Left lung (tissue), 4 donors: ENCODE measurements at regions not wholly inside any gene's neighbourhood (a gene's known extent, or its start where the extent isn't known, plus 50 kb on each side); places are given as distances from the start of the nearest gene placed in this dataset.

Experiments
- ATAC-seq: fragments of 200-7000 bp; cut with Tn5 transposase; one replicate; pipeline ENCODE4 v1.9.1; 2020; ENCODE audit warnings: moderate library complexity
- DNase-seq, 4 donors: peaks; one replicate each; pipeline ENCODE4 v3.0.0-alpha.2; 2013 to 2020
- H3K27ac ChIP-seq, 2 donors: fragments of 200-600 bp; sonication (generic) in 1 of 2; one replicate each; pipeline versions ENCODE4 v1.5.0 to v1.8.0; 2020 to 2021
- H3K27me3 ChIP-seq, 2 donors: fragments of 200-600 bp; sonication (generic) in 1 of 2; one replicate each; pipeline versions ENCODE4 v1.5.0 to v1.8.0; 2020 to 2021
- H3K36me3 ChIP-seq, 2 donors: fragments of 200-600 bp; sonication (generic) in 1 of 2; one replicate each; pipeline versions ENCODE4 v1.5.0 to v1.8.0; 2020 to 2021
- H3K4me1 ChIP-seq, 2 donors: fragments of 200-600 bp; one replicate each; pipeline ENCODE4 v1.8.0; 2021
- H3K4me3 ChIP-seq, 2 donors: fragments of 200-600 bp; sonication (generic) in 1 of 2; one replicate each; pipeline versions ENCODE4 v1.5.0 to v1.8.0; 2020 to 2021; ENCODE audit warnings: mild to moderate bottlenecking in 1 of 2
- H3K9me3 ChIP-seq, 2 donors: fragments of 200-600 bp; sonication (generic) in 1 of 2; one replicate each; pipeline versions ENCODE4 v1.5.0 to v1.8.0; 2020 to 2021
- CTCF ChIP-seq, 2 donors: fragments of 200-600 bp; sonication (generic) in 1 of 2; IDR thresholded peaks; one replicate each; pipeline versions ENCODE4 v1.5.0 to v1.8.0; 2021; ENCODE audit warnings: antibody characterized with exemption in 2 of 2
- intact Hi-C, 2 donors: fragments of 100-400 bp; cut with DNase I; formaldehyde crosslinking; loops; one replicate each; pipeline versions ENCODE4 v1.11.2 to v1.14.2; 2022
- donor health status: DM: no; HTN: yes; CAD: no.
- donor health status: DM: no; HTN: no; CAD: no.

- TF ChIP-seq CTCF (IDR thresholded peaks at IDR 0.05): no peak
- intact Hi-C loops: no loop called here
- Histone ChIP-seq H3K27me3 (no peaks in the 10 kb centered on the region), H3K4me3 (no peak overlapping the region), H3K4me1 (no peaks in the 10 kb centered on the region), H3K36me3 (no peaks in the 10 kb centered on the region), H3K9me3 (peaks cover 0 to 3% of the 10 kb centered on the region in 2 donors), H3K27ac (no peak overlapping the region)
- DNase-seq: no peak
- ATAC-seq: no peak
Measured at GRCh38 chr3:162224746-162225145, 728.1 kb downstream of the OTOL1 start.

DNA sequence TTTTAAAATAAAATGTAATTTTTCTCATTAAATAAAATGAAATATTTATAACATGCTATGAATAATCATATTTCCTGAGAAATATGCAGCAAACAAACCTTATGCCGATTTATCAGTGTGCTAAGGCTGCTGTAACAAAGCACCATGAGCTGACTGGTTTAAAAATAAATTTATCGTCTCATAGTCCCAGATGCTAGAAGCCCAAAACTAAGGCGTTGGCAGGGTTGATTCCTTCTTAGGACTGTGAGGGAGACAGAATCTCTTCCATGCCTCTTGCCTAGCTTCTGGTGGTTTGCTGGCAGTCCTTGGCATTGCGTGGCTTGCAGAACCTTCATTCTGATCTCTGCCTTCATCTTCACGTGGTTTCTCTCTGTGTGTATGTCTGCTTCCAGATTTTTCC, 740.3 kb downstream of the OTOL1 start:
- Histone ChIP-seq H3K4me3 (no peak overlapping the region), H3K4me1 (no peaks in the 10 kb centered on the region), H3K27me3 (no peaks in the 10 kb centered on the region), H3K27ac (no peak overlapping the region), H3K9me3 (peaks cover 0 to 4% of the 10 kb centered on the region in 2 donors), H3K36me3 (no peaks in the 10 kb centered on the region)
- intact Hi-C loops: no loop called here
- DNase-seq: no peak
- TF ChIP-seq CTCF (IDR thresholded peaks at IDR 0.05): no peak
- no peak for ATAC-seq

GRCh38 chr3:162250782-162251181, 754.2 kb downstream of the OTOL1 start:
- Histone ChIP-seq H3K27me3 (no peaks in the 10 kb centered on the region), H3K4me1 (no peaks in the 10 kb centered on the region), H3K36me3 (no peaks in the 10 kb centered on the region), H3K9me3 (peaks cover 0 to 8% of the 10 kb centered on the region in 2 donors), H3K4me3 (no peak overlapping the region), H3K27ac (no peak overlapping the region)
- DNase-seq: no peak
- no peak for TF ChIP-seq CTCF (IDR thresholded peaks at IDR 0.05)
- no peak for ATAC-seq
- intact Hi-C loops: no loop called here

GRCh38 chr3:162262129-162262528, 765.5 kb downstream of the OTOL1 start:
- no peak for ATAC-seq
- TF ChIP-seq CTCF (IDR thresholded peaks at IDR 0.05): no peak
- H3K4me1 ChIP-seq: no peaks in the 10 kb centered on the region
- H3K4me3 ChIP-seq: no peak overlapping the region
- no peaks in the 10 kb centered on the region for H3K36me3 ChIP-seq
- DNase-seq: no peak
- no peaks in the 10 kb centered on the region for H3K9me3 ChIP-seq
- intact Hi-C loops: no loop called here
- H3K27ac ChIP-seq: no peak overlapping the region
- no peaks in the 10 kb centered on the region for H3K27me3 ChIP-seq

DNA sequence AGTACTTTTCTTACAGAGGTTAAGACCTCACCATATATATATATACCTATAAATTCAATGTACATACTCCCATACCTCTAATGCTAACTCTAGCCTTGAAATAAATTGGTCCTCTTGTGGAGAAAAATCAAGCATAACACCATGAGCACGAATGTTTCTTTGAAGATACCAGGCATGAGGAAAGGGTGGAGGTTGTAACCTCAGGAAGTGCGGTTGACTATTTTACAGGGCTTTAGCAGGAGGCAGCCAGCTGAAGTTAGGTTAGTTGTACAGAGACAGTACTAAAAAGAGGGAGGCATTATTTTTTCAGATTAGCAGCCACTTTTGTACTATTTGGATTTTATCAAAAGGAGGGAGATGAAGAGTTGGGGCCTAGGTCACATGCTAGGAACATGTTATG, 767.0 kb downstream of the OTOL1 start:
- H3K4me1 ChIP-seq: no peaks in the 10 kb centered on the region
- no peak for ATAC-seq
- no peak for TF ChIP-seq CTCF (IDR thresholded peaks at IDR 0.05)
- DNase-seq: no peak
- H3K4me3 ChIP-seq: no peak overlapping the region
- H3K27ac ChIP-seq: no peak overlapping the region
- no peaks in the 10 kb centered on the region for H3K9me3 ChIP-seq
- intact Hi-C loops: no loop called here
- no peaks in the 10 kb centered on the region for H3K36me3 ChIP-seq
- H3K27me3 ChIP-seq: no peaks in the 10 kb centered on the region
